OCI-LY3 (cell line): ENCODE measurements at regions not wholly inside any gene's neighbourhood (a gene's known extent, or its start where the extent isn't known, plus 50 kb on each side); places are given as distances from the start of the nearest gene placed in this dataset.

Source experiments
- EZH2phosphoT487 ChIP-seq: fragments of 200-600 bp; shearing (Covaris generic); IDR thresholded peaks from 2 replicates; pipeline ENCODE4 v1.6.1; 2018; ENCODE audit warnings: antibody characterized with exemption, mixed run types, low read depth
- TF ChIP-seq, protein P1 (sequence below): fragments of 200-600, 300-600 bp; sonication (generic); IDR thresholded peaks from 2 replicates; pipeline ENCODE4 v1.5.1; 2014; ENCODE audit warnings: antibody characterized with exemption, low read length, low read depth

DNA sequence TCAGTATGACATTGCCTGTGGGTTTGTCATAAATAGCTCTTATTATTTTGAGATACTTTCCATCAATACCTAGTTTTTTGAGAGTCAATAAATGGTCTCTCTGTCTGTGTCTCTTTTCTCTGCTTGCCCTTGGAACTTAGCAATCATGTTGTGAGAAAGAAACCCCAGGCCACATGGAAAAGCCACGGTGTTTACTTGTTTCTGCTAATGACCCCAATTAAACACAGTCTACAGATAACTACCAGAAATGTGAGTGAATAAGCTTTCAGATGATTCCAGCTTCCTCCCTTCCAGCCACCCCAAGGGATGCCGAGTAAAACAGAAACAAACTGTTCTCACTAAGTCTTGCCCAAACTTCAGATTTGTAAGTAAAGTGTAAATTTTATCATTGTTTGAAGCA is 584.9 kb downstream of the MAT2B start:
- TF ChIP-seq, protein P1, sequence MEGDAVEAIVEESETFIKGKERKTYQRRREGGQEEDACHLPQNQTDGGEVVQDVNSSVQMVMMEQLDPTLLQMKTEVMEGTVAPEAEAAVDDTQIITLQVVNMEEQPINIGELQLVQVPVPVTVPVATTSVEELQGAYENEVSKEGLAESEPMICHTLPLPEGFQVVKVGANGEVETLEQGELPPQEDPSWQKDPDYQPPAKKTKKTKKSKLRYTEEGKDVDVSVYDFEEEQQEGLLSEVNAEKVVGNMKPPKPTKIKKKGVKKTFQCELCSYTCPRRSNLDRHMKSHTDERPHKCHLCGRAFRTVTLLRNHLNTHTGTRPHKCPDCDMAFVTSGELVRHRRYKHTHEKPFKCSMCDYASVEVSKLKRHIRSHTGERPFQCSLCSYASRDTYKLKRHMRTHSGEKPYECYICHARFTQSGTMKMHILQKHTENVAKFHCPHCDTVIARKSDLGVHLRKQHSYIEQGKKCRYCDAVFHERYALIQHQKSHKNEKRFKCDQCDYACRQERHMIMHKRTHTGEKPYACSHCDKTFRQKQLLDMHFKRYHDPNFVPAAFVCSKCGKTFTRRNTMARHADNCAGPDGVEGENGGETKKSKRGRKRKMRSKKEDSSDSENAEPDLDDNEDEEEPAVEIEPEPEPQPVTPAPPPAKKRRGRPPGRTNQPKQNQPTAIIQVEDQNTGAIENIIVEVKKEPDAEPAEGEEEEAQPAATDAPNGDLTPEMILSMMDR = no peak
- no peak for TF ChIP-seq EZH2phosphoT487
